Neural progenitor cell (in vitro differentiated cells): ENCODE measurements at regions not wholly inside any gene's neighbourhood (a gene's known extent, or its start where the extent isn't known, plus 50 kb on each side); places are given as distances from the start of the nearest gene placed in this dataset.

Source experiments
- CTCF ChIP-seq: fragments of 200-600 bp; sonication (generic); IDR thresholded peaks from 2 replicates; pipeline ENCODE4 v1.5.1; 2017; ENCODE audit warnings: antibody characterized with exemption, mild to moderate bottlenecking
- EZH2 ChIP-seq: fragments of 200-600 bp; sonication (generic); IDR thresholded peaks from 2 replicates; pipeline ENCODE4 v1.6.1; 2017; ENCODE audit warnings: antibody characterized with exemption, mild to moderate bottlenecking, moderate library complexity

DNA sequence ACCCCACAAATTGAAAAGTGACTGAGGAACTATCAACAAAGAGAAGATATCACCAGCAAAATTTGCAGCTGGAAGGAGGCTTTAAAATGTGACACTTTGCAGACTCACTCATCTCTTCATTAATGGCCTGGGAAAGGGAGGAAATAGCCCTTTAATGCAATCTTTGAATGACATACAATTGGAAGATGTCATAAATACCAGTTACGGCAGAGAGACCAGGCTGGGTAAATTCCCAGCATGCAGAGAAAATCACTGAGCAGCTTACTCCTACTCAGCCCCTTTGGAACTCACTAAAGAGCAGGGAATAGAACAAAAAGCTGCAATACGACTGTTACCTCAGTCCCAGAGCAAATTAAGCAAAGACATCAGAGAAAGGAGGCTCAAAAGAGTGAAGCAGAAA lies 238.9 kb downstream of the HS3ST1 start:
- no peak for TF ChIP-seq EZH2
- no peak for TF ChIP-seq CTCF
